ENCODE measurements at regions not wholly inside any gene's neighbourhood (a gene's known extent, or its start where the extent isn't known, plus 50 kb on each side); places are given as distances from the start of the nearest gene placed in this dataset.

- Histone ChIP-seq H3K27ac (no peak overlapping the region), H3K4me1 (no peaks in the 10 kb centered on the region), H3K27me3 (no peaks in the 10 kb centered on the region), H3K9me3 (no peaks in the 10 kb centered on the region), H3K36me3 (no peaks in the 10 kb centered on the region), H3K4me3 (no peak overlapping the region)
- ATAC-seq, result no peak
- 71 to 80% methylated on average over 1 of the region's 1 CpG for WGBS, 2 donors (ENCODE audit: low coverage in 1 of 2)
- no peak for TF ChIP-seq POLR2A (IDR thresholded peaks at IDR 0.05)
- TF ChIP-seq EP300 (IDR thresholded peaks at IDR 0.05), result no peak
- no peak for TF ChIP-seq CTCF (IDR thresholded peaks at IDR 0.05)
- no peak for TF ChIP-seq POLR2AphosphoS5 (IDR thresholded peaks at IDR 0.05)
These were observed 231.2 kb upstream of the TMTC1 start for GRCh38 chr12:30014991-30015390.

- 77 to 84% methylated on average over 1 of the region's 6 CpGs for WGBS, 2 donors (ENCODE audit: low coverage in 1 of 2)
- H3K36me3 ChIP-seq, result no peaks in the 10 kb centered on the region
- no peaks in the 10 kb centered on the region for H3K4me1 ChIP-seq
- TF ChIP-seq EP300 (IDR thresholded peaks at IDR 0.05) (no peak), CTCF (IDR thresholded peaks at IDR 0.05) (no peak), POLR2AphosphoS5 (IDR thresholded peaks at IDR 0.05) (no peak), POLR2A (IDR thresholded peaks at IDR 0.05) (no peak)
- H3K4me3 ChIP-seq, result no peak overlapping the region
- ATAC-seq, result no peak
- no peaks in the 10 kb centered on the region for H3K9me3 ChIP-seq
- H3K27me3 ChIP-seq, result no peaks in the 10 kb centered on the region
- H3K27ac ChIP-seq, result no peak overlapping the region
These were observed 229.2 kb upstream of the TMTC1 start for GRCh38 chr12:30012816-30013450.

DNA sequence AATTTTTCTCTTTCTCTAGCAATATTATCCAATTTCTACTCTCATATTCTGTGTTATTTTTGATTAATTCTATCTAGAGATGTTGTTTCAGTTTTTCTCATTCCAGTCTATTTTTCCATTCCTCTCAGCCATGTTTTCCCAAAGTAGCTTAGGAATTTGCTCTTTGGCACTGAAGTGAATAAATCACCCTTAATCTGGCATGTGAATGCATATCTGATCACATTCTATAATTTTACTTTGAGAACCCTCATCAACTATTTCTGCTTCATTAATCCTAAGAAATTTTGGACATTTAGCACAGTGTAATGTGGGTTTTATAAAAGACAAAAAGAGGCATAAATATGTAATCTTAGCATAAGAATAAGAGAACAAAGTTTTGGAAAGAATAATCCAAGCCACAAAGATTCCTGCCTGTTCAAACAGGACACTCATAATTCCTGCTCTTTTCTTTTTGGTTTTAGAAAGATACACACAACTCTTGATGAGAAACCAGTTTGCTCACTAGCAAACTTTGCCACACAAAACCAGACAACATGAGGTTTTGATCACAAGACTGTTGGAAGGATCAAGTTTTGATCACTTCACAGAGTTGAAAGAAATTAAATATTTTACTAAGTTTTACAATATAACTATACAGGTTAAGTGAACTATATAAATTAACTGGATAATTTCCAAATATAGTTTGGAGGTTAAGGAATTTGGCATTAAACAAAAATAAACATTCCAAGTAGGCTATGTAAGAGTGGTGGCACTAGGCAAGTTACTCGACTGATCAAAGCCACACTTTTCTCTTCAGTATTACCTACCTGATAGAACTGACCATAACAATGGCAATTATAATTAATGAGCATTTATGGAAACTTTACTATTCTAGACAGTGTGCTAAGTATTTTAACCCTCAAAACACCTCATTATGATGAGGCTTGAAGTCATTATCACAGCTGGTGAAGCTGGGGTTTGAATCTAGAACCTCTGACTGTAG lies 226.6 kb upstream of the TMTC1 start:
- Histone ChIP-seq H3K4me3 (no peak overlapping the region), H3K9me3 (no peaks in the 10 kb centered on the region), H3K4me1 (no peaks in the 10 kb centered on the region), H3K36me3 (no peaks in the 10 kb centered on the region), H3K27ac (no peak overlapping the region), H3K27me3 (no peaks in the 10 kb centered on the region)
- TF ChIP-seq CTCF (IDR thresholded peaks at IDR 0.05) (no peak), POLR2A (IDR thresholded peaks at IDR 0.05) (no peak), EP300 (IDR thresholded peaks at IDR 0.05) (no peak), POLR2AphosphoS5 (IDR thresholded peaks at IDR 0.05) (no peak)
- 78 to 81% methylated on average over 1 of the region's 1 CpG for WGBS, 2 donors (ENCODE audit: low coverage in 1 of 2)
- ATAC-seq, result no peak

DNA sequence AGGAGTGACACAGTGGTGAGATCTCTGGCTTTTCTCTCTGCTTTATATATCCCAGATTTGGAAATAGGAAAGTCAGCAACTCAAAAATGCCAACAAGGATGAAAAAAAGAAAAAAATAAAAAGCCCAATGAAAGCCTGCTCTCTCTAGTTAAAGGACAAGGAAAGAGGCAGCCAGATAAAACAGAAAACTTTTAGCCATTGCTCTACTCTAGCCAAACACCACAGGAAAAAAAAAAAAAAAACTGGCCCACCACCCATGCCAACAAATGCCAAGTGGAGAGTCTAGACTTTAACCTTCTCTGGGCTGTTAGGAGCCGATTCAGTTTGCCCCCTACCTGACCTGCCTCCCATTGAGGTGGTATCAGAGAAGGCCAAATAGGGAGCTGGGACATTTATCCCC lies 222.3 kb upstream of the TMTC1 start:
- H3K4me3 ChIP-seq, result no peak overlapping the region
- TF ChIP-seq CTCF (IDR thresholded peaks at IDR 0.05), result no peak
- H3K36me3 ChIP-seq, result no peaks in the 10 kb centered on the region
- H3K9me3 ChIP-seq, result no peaks in the 10 kb centered on the region
- 82% methylated on average over 1 of the region's 1 CpG; no CpG with 5 or more reads in 1 of the 2 donors for WGBS, 2 donors (ENCODE audit: low coverage in 1 of 2)
- H3K4me1 ChIP-seq, result no peaks in the 10 kb centered on the region
- no peak for ATAC-seq
- H3K27ac ChIP-seq, result no peak overlapping the region
- no peaks in the 10 kb centered on the region for H3K27me3 ChIP-seq

GRCh38 chr12:30003321-30003720 lies 219.6 kb upstream of the TMTC1 start:
- no peak for TF ChIP-seq CTCF (IDR thresholded peaks at IDR 0.05)
- no peak for TF ChIP-seq EP300 (IDR thresholded peaks at IDR 0.05)
- no peak for TF ChIP-seq POLR2A (IDR thresholded peaks at IDR 0.05)
- TF ChIP-seq POLR2AphosphoS5 (IDR thresholded peaks at IDR 0.05), result no peak
- no peak overlapping the region for H3K4me3 ChIP-seq
- no peaks in the 10 kb centered on the region for H3K27me3 ChIP-seq
- no peak for ATAC-seq
- no peaks in the 10 kb centered on the region for H3K36me3 ChIP-seq
- H3K4me1 ChIP-seq, result no peaks in the 10 kb centered on the region
- no peak overlapping the region for H3K27ac ChIP-seq
- H3K9me3 ChIP-seq, result no peaks in the 10 kb centered on the region
- WGBS, 2 donors (ENCODE audit: low coverage in 1 of 2), result 82 to 90% methylated on average over 2 of the region's 2 CpGs

Measured in gastroesophageal sphincter (tissue), 4 donors.